WTC11 (cell line): ENCODE measurements at regions not wholly inside any gene's neighbourhood (a gene's known extent, or its start where the extent isn't known, plus 50 kb on each side); places are given as distances from the start of the nearest gene placed in this dataset.
"Not testable (repeated sequence)": the region's sequence is repeated elsewhere in the genome, so short reads cannot be mapped to it uniquely, and the experiment has no call there.

ENCODE experiments used
- ATAC-seq: fragments of 200-7000 bp; cut with Tn5 transposase; 2 replicates; pipeline ENCODE4 v1.10.0; 2021; ENCODE audit warnings: mild to moderate bottlenecking, moderate library complexity
- CTCF ChIA-PET: fragments of 300-600 bp; sonication (Branson Sonifier 250); formaldehyde crosslinking; loops from one replicate; lab custom pipeline; 2021; ENCODE audit warnings: antibody characterized with exemption; lab: Charles Lee
- POLR2A ChIA-PET: fragments of 350-600 bp; sonication (Branson Sonifier 250); formaldehyde crosslinking; loops from one replicate; lab custom pipeline; 2021; ENCODE audit warnings: antibody characterized with exemption; lab: Charles Lee
- DNase-seq: peaks from one replicate; pipeline ENCODE4 v3.0.0; 2021; ENCODE audit warnings: low spot score
- H3K27ac Mint-ChIP-seq: 2 replicates; pipeline ENCODE4 v1.8.0; 2021; ENCODE audit warnings: mixed read lengths
- H3K27me3 Mint-ChIP-seq: 2 replicates; pipeline ENCODE4 v1.8.0; 2021; ENCODE audit warnings: low read depth, mild to moderate bottlenecking, moderate library complexity, mixed read lengths
- H3K36me3 Mint-ChIP-seq: 2 replicates; pipeline ENCODE4 v1.8.0; 2021; ENCODE audit warnings: mixed read lengths
- H3K4me1 Mint-ChIP-seq: 2 replicates; pipeline ENCODE4 v1.8.0; 2022; ENCODE audit warnings: mixed read lengths
- H3K4me3 Mint-ChIP-seq: 2 replicates; pipeline ENCODE4 v1.8.0; 2021; ENCODE audit warnings: mild to moderate bottlenecking, moderate library complexity, mixed read lengths
- H3K9me3 Mint-ChIP-seq: 2 replicates; pipeline ENCODE4 v1.8.0; 2021; ENCODE audit warnings: mixed read lengths
- ATF1 ChIP-seq: sonication (generic); formaldehyde crosslinking; IDR thresholded peaks from 2 replicates; pipeline ENCODE4 v1.8.1; 2023; ENCODE audit warnings: mild to moderate bottlenecking, moderate library complexity, missing genetic modification reagents
- EMX1 ChIP-seq: fragments of 250-450 bp; sonication (Bioruptor Pico); IDR thresholded peaks from 2 replicates; pipeline ENCODE4 v1.8.0; 2021; ENCODE audit warnings: mild to moderate bottlenecking
- ESRRA ChIP-seq: sonication (generic); formaldehyde crosslinking; IDR thresholded peaks from 2 replicates; pipeline ENCODE4 v1.8.1; 2022; ENCODE audit warnings: mild to moderate bottlenecking, missing genetic modification reagents, borderline replicate concordance
- GTF2I ChIP-seq: fragments of 250-450 bp; sonication (Bioruptor Pico); conservative IDR thresholded peaks from 2 replicates; pipeline ENCODE4 v1.4.0; 2021; ENCODE audit warnings: mild to moderate bottlenecking
- KAT7 ChIP-seq: sonication (generic); formaldehyde crosslinking; IDR thresholded peaks from 2 replicates; pipeline ENCODE4 v1.8.1; 2023; ENCODE audit warnings: missing genetic modification reagents, mild to moderate bottlenecking, borderline replicate concordance
- NFATC4 ChIP-seq: fragments of 250-450 bp; sonication (Bioruptor Pico); IDR thresholded peaks from 2 replicates; pipeline ENCODE4 v1.9.0; 2021; ENCODE audit warnings: mild to moderate bottlenecking
- SP1 ChIP-seq: sonication (generic); formaldehyde crosslinking; conservative IDR thresholded peaks from 2 replicates; pipeline ENCODE4 v1.8.1; 2022; ENCODE audit warnings: missing genetic modification reagents
- TEAD1 ChIP-seq: sonication (generic); formaldehyde crosslinking; IDR thresholded peaks from 2 replicates; pipeline ENCODE4 v1.8.0; 2022; ENCODE audit warnings: mild to moderate bottlenecking, missing genetic modification reagents
- TEAD4 ChIP-seq: sonication (generic); formaldehyde crosslinking; IDR thresholded peaks from 2 replicates; pipeline ENCODE4 v1.8.0; 2022; ENCODE audit warnings: mild to moderate bottlenecking, missing genetic modification reagents
- ZNF263 ChIP-seq: sonication (generic); formaldehyde crosslinking; IDR thresholded peaks from 2 replicates; pipeline ENCODE4 v1.8.1; 2022; ENCODE audit warnings: low read depth, mild to moderate bottlenecking, moderate library complexity, missing genetic modification reagents
- ZNF423 ChIP-seq: fragments of 250-450 bp; sonication (Bioruptor Pico); IDR thresholded peaks from 2 replicates; pipeline ENCODE4 v2.1.2; 2022; ENCODE audit warnings: mild to moderate bottlenecking, moderate library complexity
- ZNF671 ChIP-seq: fragments of 250-450 bp; sonication (Bioruptor Pico); IDR thresholded peaks from 2 replicates; pipeline ENCODE4 v1.8.0; 2021; ENCODE audit warnings: mild to moderate bottlenecking
- TF ChIP-seq, protein P1 (sequence below): sonication (generic); formaldehyde crosslinking; IDR thresholded peaks from 2 replicates; pipeline ENCODE4 v1.8.1; 2023; ENCODE audit warnings: mild to moderate bottlenecking, missing genetic modification reagents
- TF ChIP-seq, protein P2 (sequence below): fragments of 250-450 bp; sonication (Bioruptor Pico); IDR thresholded peaks from 2 replicates; pipeline ENCODE4 v1.9.0; 2021; ENCODE audit warnings: mild to moderate bottlenecking
- TF ChIP-seq, protein P3 (sequence below): sonication (generic); formaldehyde crosslinking; IDR thresholded peaks from 2 replicates; pipeline ENCODE4 v1.8.1; 2023; ENCODE audit warnings: mild to moderate bottlenecking, missing genetic modification reagents, borderline replicate concordance
- TF ChIP-seq, protein P4 (sequence below): sonication (generic); formaldehyde crosslinking; IDR thresholded peaks from 2 replicates; pipeline ENCODE4 v1.8.0; 2022; ENCODE audit warnings: mild to moderate bottlenecking, missing genetic modification reagents

DNA sequence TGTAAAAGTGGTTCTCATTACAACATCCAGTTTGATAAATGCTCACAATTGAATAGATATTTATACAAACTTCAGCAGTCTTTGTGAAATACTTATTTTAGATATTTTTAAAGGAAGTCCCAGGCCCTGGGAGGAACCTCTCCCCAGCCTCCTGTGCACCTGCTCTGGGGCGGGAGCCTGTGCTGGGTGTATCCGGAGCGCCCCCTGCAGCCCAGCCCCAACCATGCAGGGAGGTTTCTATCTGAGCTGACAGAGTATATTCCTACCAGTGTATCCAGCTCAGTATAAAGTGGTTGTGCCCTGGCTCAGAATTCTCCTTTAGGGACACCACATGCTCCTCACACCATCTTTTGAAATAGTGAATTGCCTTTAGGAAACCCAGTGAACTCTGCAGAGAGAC is 851.8 kb downstream of the TMEM121 start:
- peaks cover 85% of the 10 kb centered on the region for H3K36me3 Mint-ChIP-seq
- peaks cover 91% of the 10 kb centered on the region for H3K9me3 Mint-ChIP-seq
- H3K27me3 Mint-ChIP-seq, result peaks cover 13% of the 10 kb centered on the region
- TF ChIP-seq TEAD4 (CRISPR knock-in tag) (no peak), ZNF671 (CRISPR knock-in tag) (no peak), ATF1 (no peak), ESRRA (CRISPR knock-in tag) (no peak), NFATC4 (no peak), TEAD1 (no peak), ZNF423 (CRISPR knock-in tag) (no peak), ZNF263 (CRISPR knock-in tag) (no peak), EMX1 (CRISPR knock-in tag) (no peak)
- TF ChIP-seq, protein P1, sequence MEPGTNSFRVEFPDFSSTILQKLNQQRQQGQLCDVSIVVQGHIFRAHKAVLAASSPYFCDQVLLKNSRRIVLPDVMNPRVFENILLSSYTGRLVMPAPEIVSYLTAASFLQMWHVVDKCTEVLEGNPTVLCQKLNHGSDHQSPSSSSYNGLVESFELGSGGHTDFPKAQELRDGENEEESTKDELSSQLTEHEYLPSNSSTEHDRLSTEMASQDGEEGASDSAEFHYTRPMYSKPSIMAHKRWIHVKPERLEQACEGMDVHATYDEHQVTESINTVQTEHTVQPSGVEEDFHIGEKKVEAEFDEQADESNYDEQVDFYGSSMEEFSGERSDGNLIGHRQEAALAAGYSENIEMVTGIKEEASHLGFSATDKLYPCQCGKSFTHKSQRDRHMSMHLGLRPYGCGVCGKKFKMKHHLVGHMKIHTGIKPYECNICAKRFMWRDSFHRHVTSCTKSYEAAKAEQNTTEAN (CRISPR knock-in tag), result no peak
- TF ChIP-seq, protein P2, sequence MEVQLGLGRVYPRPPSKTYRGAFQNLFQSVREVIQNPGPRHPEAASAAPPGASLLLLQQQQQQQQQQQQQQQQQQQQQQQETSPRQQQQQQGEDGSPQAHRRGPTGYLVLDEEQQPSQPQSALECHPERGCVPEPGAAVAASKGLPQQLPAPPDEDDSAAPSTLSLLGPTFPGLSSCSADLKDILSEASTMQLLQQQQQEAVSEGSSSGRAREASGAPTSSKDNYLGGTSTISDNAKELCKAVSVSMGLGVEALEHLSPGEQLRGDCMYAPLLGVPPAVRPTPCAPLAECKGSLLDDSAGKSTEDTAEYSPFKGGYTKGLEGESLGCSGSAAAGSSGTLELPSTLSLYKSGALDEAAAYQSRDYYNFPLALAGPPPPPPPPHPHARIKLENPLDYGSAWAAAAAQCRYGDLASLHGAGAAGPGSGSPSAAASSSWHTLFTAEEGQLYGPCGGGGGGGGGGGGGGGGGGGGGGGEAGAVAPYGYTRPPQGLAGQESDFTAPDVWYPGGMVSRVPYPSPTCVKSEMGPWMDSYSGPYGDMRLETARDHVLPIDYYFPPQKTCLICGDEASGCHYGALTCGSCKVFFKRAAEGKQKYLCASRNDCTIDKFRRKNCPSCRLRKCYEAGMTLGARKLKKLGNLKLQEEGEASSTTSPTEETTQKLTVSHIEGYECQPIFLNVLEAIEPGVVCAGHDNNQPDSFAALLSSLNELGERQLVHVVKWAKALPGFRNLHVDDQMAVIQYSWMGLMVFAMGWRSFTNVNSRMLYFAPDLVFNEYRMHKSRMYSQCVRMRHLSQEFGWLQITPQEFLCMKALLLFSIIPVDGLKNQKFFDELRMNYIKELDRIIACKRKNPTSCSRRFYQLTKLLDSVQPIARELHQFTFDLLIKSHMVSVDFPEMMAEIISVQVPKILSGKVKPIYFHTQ (CRISPR knock-in tag), result no peak
- TF ChIP-seq, protein P3, sequence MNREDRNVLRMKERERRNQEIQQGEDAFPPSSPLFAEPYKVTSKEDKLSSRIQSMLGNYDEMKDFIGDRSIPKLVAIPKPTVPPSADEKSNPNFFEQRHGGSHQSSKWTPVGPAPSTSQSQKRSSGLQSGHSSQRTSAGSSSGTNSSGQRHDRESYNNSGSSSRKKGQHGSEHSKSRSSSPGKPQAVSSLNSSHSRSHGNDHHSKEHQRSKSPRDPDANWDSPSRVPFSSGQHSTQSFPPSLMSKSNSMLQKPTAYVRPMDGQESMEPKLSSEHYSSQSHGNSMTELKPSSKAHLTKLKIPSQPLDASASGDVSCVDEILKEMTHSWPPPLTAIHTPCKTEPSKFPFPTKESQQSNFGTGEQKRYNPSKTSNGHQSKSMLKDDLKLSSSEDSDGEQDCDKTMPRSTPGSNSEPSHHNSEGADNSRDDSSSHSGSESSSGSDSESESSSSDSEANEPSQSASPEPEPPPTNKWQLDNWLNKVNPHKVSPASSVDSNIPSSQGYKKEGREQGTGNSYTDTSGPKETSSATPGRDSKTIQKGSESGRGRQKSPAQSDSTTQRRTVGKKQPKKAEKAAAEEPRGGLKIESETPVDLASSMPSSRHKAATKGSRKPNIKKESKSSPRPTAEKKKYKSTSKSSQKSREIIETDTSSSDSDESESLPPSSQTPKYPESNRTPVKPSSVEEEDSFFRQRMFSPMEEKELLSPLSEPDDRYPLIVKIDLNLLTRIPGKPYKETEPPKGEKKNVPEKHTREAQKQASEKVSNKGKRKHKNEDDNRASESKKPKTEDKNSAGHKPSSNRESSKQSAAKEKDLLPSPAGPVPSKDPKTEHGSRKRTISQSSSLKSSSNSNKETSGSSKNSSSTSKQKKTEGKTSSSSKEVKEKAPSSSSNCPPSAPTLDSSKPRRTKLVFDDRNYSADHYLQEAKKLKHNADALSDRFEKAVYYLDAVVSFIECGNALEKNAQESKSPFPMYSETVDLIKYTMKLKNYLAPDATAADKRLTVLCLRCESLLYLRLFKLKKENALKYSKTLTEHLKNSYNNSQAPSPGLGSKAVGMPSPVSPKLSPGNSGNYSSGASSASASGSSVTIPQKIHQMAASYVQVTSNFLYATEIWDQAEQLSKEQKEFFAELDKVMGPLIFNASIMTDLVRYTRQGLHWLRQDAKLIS (CRISPR knock-in tag), result no peak
- H3K4me1 Mint-ChIP-seq, result no peaks in the 10 kb centered on the region
- ATAC-seq, result no peak
- DNase-seq, result no peak
- H3K4me3 Mint-ChIP-seq, result no peak overlapping the region
- H3K27ac Mint-ChIP-seq, result no peak overlapping the region
- CTCF ChIA-PET, result no interaction called here
- POLR2A ChIA-PET, result no interaction called here

DNA sequence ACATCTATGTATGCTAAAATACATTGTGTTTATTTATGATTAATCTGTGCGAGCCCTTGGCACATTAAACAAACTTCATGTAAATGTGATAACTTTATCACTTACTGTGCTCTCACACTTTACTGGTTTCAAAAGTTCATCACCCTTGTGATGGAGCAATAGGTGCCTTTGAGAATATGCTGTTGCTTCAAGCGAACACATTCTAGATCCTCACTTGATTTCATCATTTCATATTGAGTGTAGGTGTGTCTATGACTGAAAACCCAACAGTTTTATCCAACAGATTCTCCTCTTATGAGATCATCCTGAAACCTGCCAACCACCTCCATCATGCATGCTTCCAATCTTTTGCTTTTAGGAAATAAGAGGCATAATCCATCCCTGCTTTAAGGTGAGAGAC is 854.4 kb downstream of the TMEM121 start:
- Mint-ChIP-seq H3K27me3 (peaks cover 6% of the 10 kb centered on the region), H3K9me3 (peaks cover 92% of the 10 kb centered on the region), H3K36me3 (peaks cover 84% of the 10 kb centered on the region), H3K27ac (no peak overlapping the region), H3K4me1 (no peaks in the 10 kb centered on the region), H3K4me3 (no peak overlapping the region)
- ChIA-PET POLR2A (no interaction called here), CTCF (no interaction called here)
- TF ChIP-seq, protein P4, sequence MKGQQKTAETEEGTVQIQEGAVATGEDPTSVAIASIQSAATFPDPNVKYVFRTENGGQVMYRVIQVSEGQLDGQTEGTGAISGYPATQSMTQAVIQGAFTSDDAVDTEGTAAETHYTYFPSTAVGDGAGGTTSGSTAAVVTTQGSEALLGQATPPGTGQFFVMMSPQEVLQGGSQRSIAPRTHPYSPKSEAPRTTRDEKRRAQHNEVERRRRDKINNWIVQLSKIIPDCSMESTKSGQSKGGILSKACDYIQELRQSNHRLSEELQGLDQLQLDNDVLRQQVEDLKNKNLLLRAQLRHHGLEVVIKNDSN (CRISPR knock-in tag), result no peak
- TF ChIP-seq ATF1, result no peak
- no peak for TF ChIP-seq KAT7 (CRISPR knock-in tag)
- no peak for TF ChIP-seq GTF2I
- TF ChIP-seq SP1 (CRISPR knock-in tag), result no peak
- no peak for TF ChIP-seq EMX1 (CRISPR knock-in tag)
- ATAC-seq (no peak), DNase-seq (no peak)

DNA sequence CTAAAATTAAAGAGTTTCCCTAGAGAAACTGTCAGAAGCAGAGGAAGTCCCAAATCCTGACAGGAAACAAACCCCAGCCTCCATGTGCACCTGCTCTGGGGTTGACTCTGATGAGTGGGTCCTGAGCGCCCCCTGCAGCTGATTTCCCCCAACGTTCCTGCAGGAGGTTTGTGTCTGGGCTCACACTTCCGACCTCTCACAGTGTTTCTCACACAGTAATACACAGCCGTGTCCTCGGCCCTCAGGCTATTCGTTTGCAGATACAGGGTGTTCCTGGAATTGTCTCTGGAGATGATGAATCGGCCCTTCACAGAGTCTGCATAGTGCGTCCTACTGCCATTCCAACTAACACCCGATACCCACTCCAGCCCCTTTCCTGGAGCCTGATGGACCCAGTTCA is 862.8 kb downstream of the TMEM121 start:
- H3K27ac Mint-ChIP-seq, DNase-seq, POLR2A ChIA-PET, H3K4me1 Mint-ChIP-seq, ATAC-seq, CTCF ChIA-PET, H3K4me3 Mint-ChIP-seq: not testable (repeated sequence)
- H3K27me3 Mint-ChIP-seq, result peaks cover 14% of the 10 kb centered on the region; the same call in 1 of the 2 replicates
- peaks cover 91% of the 10 kb centered on the region for H3K9me3 Mint-ChIP-seq
- H3K36me3 Mint-ChIP-seq, result peaks cover 90% of the 10 kb centered on the region
